ENCODE measurements at regions not wholly inside any gene's neighbourhood (a gene's known extent, or its start where the extent isn't known, plus 50 kb on each side); places are given as distances from the start of the nearest gene placed in this dataset.
"Not testable (repeated sequence)": the region's sequence is repeated elsewhere in the genome, so short reads cannot be mapped to it uniquely, and the experiment has no call there.

GRCh38 chr15:20276312-20277114 lies 265.1 kb downstream of the GOLGA6L6 start:
- H3K36me3 Mint-ChIP-seq; ATAC-seq (ENCODE audit: low read depth); H3K4me1 Mint-ChIP-seq; H3K27ac Mint-ChIP-seq; H3K27me3 Mint-ChIP-seq; H3K4me3 Mint-ChIP-seq; H3K9me3 Mint-ChIP-seq; POLR2A ChIA-PET; DNase-seq: not testable (repeated sequence)

- H3K27ac Mint-ChIP-seq; POLR2A ChIA-PET; DNase-seq; H3K4me1 Mint-ChIP-seq; H3K27me3 Mint-ChIP-seq; H3K9me3 Mint-ChIP-seq; H3K4me3 Mint-ChIP-seq; ATAC-seq (ENCODE audit: low read depth); H3K36me3 Mint-ChIP-seq: not testable (repeated sequence)
Observed at GRCh38 chr15:20275373-20275967, 266.1 kb downstream of the GOLGA6L6 start.

- H3K4me3 Mint-ChIP-seq: no peak overlapping the region
- no peak for ATAC-seq (ENCODE audit: low read depth)
- POLR2A ChIA-PET: no interaction called here
- H3K36me3 Mint-ChIP-seq: no peaks in the 10 kb centered on the region
- H3K4me1 Mint-ChIP-seq: no peaks in the 10 kb centered on the region
- no peak for DNase-seq
- no peak overlapping the region for H3K27ac Mint-ChIP-seq
- H3K9me3 Mint-ChIP-seq: no peaks in the 10 kb centered on the region
- H3K27me3 Mint-ChIP-seq: no peaks in the 10 kb centered on the region
Observed at GRCh38 chr15:20272422-20273184, 269.0 kb downstream of the GOLGA6L6 start.

GRCh38 chr15:20271647-20272046 lies 270.0 kb downstream of the GOLGA6L6 start:
- POLR2A ChIA-PET: no interaction called here
- no peak overlapping the region for H3K27ac Mint-ChIP-seq
- no peaks in the 10 kb centered on the region for H3K4me1 Mint-ChIP-seq
- H3K4me3 Mint-ChIP-seq: no peak overlapping the region
- no peaks in the 10 kb centered on the region for H3K9me3 Mint-ChIP-seq
- ATAC-seq (ENCODE audit: low read depth) (no peak), DNase-seq (no peak)
- no peaks in the 10 kb centered on the region for H3K36me3 Mint-ChIP-seq
- H3K27me3 Mint-ChIP-seq: no peaks in the 10 kb centered on the region

- H3K27ac Mint-ChIP-seq; ATAC-seq (ENCODE audit: low read depth); H3K9me3 Mint-ChIP-seq; H3K4me3 Mint-ChIP-seq; POLR2A ChIA-PET; DNase-seq; H3K27me3 Mint-ChIP-seq; H3K36me3 Mint-ChIP-seq; H3K4me1 Mint-ChIP-seq: not testable (repeated sequence)
Observed at GRCh38 chr15:20269956-20270355, 271.6 kb downstream of the GOLGA6L6 start.

GRCh38 chr15:20267996-20268395 lies 273.6 kb downstream of the GOLGA6L6 start:
- H3K4me3 Mint-ChIP-seq; H3K36me3 Mint-ChIP-seq; POLR2A ChIA-PET; H3K27ac Mint-ChIP-seq; DNase-seq; H3K27me3 Mint-ChIP-seq; H3K4me1 Mint-ChIP-seq; ATAC-seq (ENCODE audit: low read depth); H3K9me3 Mint-ChIP-seq: not testable (repeated sequence)

- H3K36me3 Mint-ChIP-seq; ATAC-seq (ENCODE audit: low read depth); H3K27ac Mint-ChIP-seq; DNase-seq; H3K9me3 Mint-ChIP-seq; H3K4me3 Mint-ChIP-seq; H3K4me1 Mint-ChIP-seq; POLR2A ChIA-PET; H3K27me3 Mint-ChIP-seq: not testable (repeated sequence)
Observed at GRCh38 chr15:20267051-20267730, 274.4 kb downstream of the GOLGA6L6 start.

GRCh38 chr15:20265710-20266109 lies 275.9 kb downstream of the GOLGA6L6 start:
- H3K36me3 Mint-ChIP-seq; POLR2A ChIA-PET; H3K27me3 Mint-ChIP-seq; ATAC-seq (ENCODE audit: low read depth); H3K4me3 Mint-ChIP-seq; H3K27ac Mint-ChIP-seq; DNase-seq; H3K9me3 Mint-ChIP-seq; H3K4me1 Mint-ChIP-seq: not testable (repeated sequence)

- ATAC-seq (ENCODE audit: low read depth); H3K27ac Mint-ChIP-seq; H3K4me3 Mint-ChIP-seq; POLR2A ChIA-PET; DNase-seq; H3K4me1 Mint-ChIP-seq; H3K9me3 Mint-ChIP-seq; H3K36me3 Mint-ChIP-seq; H3K27me3 Mint-ChIP-seq: not testable (repeated sequence)
Observed at GRCh38 chr15:20261321-20262280, 280.0 kb downstream of the GOLGA6L6 start.

GRCh38 chr15:20260650-20261049 lies 280.9 kb downstream of the GOLGA6L6 start:
- DNase-seq; ATAC-seq (ENCODE audit: low read depth); H3K27ac Mint-ChIP-seq; H3K27me3 Mint-ChIP-seq; H3K36me3 Mint-ChIP-seq; H3K4me1 Mint-ChIP-seq; H3K4me3 Mint-ChIP-seq; H3K9me3 Mint-ChIP-seq; POLR2A ChIA-PET: not testable (repeated sequence)

- H3K4me3 Mint-ChIP-seq; H3K36me3 Mint-ChIP-seq; ATAC-seq (ENCODE audit: low read depth); DNase-seq; H3K27ac Mint-ChIP-seq; H3K27me3 Mint-ChIP-seq; H3K4me1 Mint-ChIP-seq; H3K9me3 Mint-ChIP-seq; POLR2A ChIA-PET: not testable (repeated sequence)
Observed at GRCh38 chr15:20259559-20260190, 281.9 kb downstream of the GOLGA6L6 start.

- H3K4me3 Mint-ChIP-seq; H3K27ac Mint-ChIP-seq; DNase-seq; ATAC-seq (ENCODE audit: low read depth); H3K36me3 Mint-ChIP-seq; H3K4me1 Mint-ChIP-seq; POLR2A ChIA-PET; H3K9me3 Mint-ChIP-seq; H3K27me3 Mint-ChIP-seq: not testable (repeated sequence)
Observed at GRCh38 chr15:20256394-20256793, 285.2 kb downstream of the GOLGA6L6 start.

Measured in activated naive CD8-positive, alpha-beta T cell treated with anti-CD3 and anti-CD28 coated beads, Interleukin-2, amount 10 ng/mL, durations not matched to agents 7 days and 5 days (primary cell).